ENCODE measurements at regions not wholly inside any gene's neighbourhood (a gene's known extent, or its start where the extent isn't known, plus 50 kb on each side); places are given as distances from the start of the nearest gene placed in this dataset.

DNA sequence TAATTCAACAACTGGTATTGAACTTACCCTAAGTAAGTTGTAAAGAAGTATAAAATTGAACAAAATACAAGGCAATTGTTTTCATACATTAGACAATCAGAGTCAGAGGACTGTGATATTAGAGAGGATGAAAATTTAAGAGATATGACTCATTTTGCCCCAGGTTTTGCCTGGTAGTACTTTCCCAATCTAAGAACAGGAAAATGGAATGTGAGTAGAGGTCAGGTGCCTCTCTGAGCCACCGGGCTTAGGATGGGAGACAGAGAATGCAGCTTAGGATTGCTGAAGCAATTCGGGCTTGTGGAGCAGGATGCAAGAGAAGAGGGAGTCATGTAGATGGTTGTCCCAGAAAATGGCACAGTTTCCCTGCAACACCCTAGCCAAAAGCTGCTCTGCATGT, 219.7 kb upstream of the CHST9 start:
- intact Hi-C loops (cut with DNase I), result loop anchor here (5.0 kb wide), 1 partner anchor 63 kb away; no protein-coding TSS in a partner anchor
- WGBS, result 97% methylated on average over 2 of the region's 2 CpGs
- H3K27ac ChIP-seq (replicated peaks in 1 of 4), result no peak overlapping the region

DNA sequence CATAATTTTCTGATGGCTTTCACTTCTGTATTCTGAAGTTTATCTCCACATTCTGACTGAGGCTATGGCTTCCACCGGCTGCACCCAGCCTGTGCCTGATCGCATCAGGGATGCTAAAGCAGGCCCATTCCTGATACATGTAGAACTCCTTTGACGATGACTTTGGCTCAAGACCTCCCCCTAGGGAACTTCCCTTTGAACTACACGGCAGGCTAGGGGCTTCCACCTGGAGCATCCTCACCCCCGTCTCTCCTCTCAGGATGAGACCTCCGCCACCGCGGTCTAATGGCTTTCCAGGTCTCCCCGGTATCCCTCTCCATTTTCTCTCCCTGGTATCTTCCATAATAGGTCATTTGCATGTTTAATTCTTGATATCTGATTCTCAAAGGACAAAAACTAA, 214.9 kb upstream of the CHST9 start:
- no peak for DNase-seq (ENCODE audit: extremely low spot score)
- H3K4me3 ChIP-seq, result no peak overlapping the region
- H3K9me3 ChIP-seq, result no peaks in the 10 kb centered on the region
- no peaks in the 10 kb centered on the region for H3K4me1 ChIP-seq
- TF ChIP-seq, protein P1, sequence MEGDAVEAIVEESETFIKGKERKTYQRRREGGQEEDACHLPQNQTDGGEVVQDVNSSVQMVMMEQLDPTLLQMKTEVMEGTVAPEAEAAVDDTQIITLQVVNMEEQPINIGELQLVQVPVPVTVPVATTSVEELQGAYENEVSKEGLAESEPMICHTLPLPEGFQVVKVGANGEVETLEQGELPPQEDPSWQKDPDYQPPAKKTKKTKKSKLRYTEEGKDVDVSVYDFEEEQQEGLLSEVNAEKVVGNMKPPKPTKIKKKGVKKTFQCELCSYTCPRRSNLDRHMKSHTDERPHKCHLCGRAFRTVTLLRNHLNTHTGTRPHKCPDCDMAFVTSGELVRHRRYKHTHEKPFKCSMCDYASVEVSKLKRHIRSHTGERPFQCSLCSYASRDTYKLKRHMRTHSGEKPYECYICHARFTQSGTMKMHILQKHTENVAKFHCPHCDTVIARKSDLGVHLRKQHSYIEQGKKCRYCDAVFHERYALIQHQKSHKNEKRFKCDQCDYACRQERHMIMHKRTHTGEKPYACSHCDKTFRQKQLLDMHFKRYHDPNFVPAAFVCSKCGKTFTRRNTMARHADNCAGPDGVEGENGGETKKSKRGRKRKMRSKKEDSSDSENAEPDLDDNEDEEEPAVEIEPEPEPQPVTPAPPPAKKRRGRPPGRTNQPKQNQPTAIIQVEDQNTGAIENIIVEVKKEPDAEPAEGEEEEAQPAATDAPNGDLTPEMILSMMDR (IDR thresholded peaks at IDR 0.05), result no peak
- TF ChIP-seq POLR2A (IDR thresholded peaks at IDR 0.05; ENCODE audit: low read depth) (no peak), EP300 (IDR thresholded peaks at IDR 0.05) (no peak), POLR2AphosphoS5 (IDR thresholded peaks at IDR 0.05) (no peak)
- no peaks in the 10 kb centered on the region for H3K36me3 ChIP-seq
- WGBS, result 74% methylated on average over 9 of the region's 9 CpGs
- intact Hi-C loops (cut with DNase I), result loop anchor here (5.0 kb wide), 1 partner anchor 58 kb away; no protein-coding TSS in a partner anchor
- H3K27ac ChIP-seq (replicated peaks in 1 of 4), result no peak overlapping the region
- no peaks in the 10 kb centered on the region for H3K27me3 ChIP-seq

More for the DNA sequence above, 219.7 kb upstream of the CHST9 start:
- Histone ChIP-seq H3K9me3 (no peaks in the 10 kb centered on the region), H3K36me3 (no peaks in the 10 kb centered on the region), H3K4me3 (no peak overlapping the region), H3K4me1 (no peaks in the 10 kb centered on the region), H3K27me3 (no peaks in the 10 kb centered on the region)
- TF ChIP-seq POLR2A (IDR thresholded peaks at IDR 0.05; ENCODE audit: low read depth) (no peak), POLR2AphosphoS5 (IDR thresholded peaks at IDR 0.05) (no peak), EP300 (IDR thresholded peaks at IDR 0.05) (no peak)
- TF ChIP-seq, protein P1 (IDR thresholded peaks at IDR 0.05), result no peak
- no peak for DNase-seq (ENCODE audit: extremely low spot score)

- no peak for DNase-seq (ENCODE audit: extremely low spot score)
- intact Hi-C loops (cut with DNase I), result no loop called here
- Histone ChIP-seq H3K27me3 (no peaks in the 10 kb centered on the region), H3K4me3 (no peak overlapping the region), H3K4me1 (no peaks in the 10 kb centered on the region), H3K9me3 (no peaks in the 10 kb centered on the region), H3K27ac (replicated peaks in 1 of 4) (no peak overlapping the region), H3K36me3 (no peaks in the 10 kb centered on the region)
- 57% methylated on average over 1 of the region's 1 CpG for WGBS
- TF ChIP-seq POLR2A (IDR thresholded peaks at IDR 0.05; ENCODE audit: low read depth), result no peak
- TF ChIP-seq, protein P1 (IDR thresholded peaks at IDR 0.05), result no peak
- TF ChIP-seq POLR2AphosphoS5 (IDR thresholded peaks at IDR 0.05), result no peak
These were observed 210.6 kb upstream of the CHST9 start for GRCh38 chr18:27395752-27396151.

- Histone ChIP-seq H3K4me3 (no peak overlapping the region), H3K27ac (replicated peaks in 1 of 4) (no peak overlapping the region), H3K4me1 (no peaks in the 10 kb centered on the region), H3K27me3 (no peaks in the 10 kb centered on the region), H3K36me3 (no peaks in the 10 kb centered on the region), H3K9me3 (no peaks in the 10 kb centered on the region)
- DNase-seq (ENCODE audit: extremely low spot score), result no peak
- 72% methylated on average over 3 of the region's 3 CpGs for WGBS
- TF ChIP-seq, protein P1 (IDR thresholded peaks at IDR 0.05), result no peak
- no peak for TF ChIP-seq POLR2AphosphoS5 (IDR thresholded peaks at IDR 0.05)
- intact Hi-C loops (cut with DNase I), result no loop called here
These were observed 209.6 kb upstream of the CHST9 start for GRCh38 chr18:27394687-27395086.

DNA sequence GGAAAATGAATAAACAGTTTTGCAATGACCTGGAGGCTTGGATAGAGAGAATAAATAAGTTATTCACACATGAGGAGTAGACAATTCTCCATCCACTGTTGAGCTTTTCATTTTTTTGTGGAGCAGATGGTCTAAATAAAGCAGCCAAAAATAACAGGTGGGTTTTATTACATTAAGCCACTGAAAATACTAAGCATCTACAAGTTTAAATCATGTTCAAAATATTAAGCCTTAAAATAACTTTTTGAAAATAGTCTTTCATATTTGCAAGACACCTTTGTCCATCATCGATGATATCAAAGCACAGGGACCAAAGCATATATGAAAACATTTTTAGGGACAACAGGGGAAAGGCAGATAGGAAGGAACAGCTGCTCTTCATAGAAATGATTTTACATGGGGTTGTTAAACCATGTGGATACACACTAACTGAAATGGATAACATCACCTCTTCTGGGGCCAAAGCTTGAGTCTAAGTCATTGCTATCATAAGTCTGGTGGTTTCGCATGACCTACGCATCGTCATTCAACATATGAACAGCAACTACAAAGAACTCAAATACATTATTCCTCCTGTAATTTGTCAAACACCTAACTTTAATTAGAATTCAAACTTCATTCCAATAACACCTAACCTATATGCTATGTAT, 197.6 kb upstream of the CHST9 start:
- 79% methylated on average over 4 of the region's 4 CpGs for WGBS
- no peak overlapping the region for H3K4me3 ChIP-seq
- DNase-seq (ENCODE audit: extremely low spot score), result no peak
- TF ChIP-seq, protein P1 (IDR thresholded peaks at IDR 0.05), result no peak
- no peak for TF ChIP-seq POLR2A (IDR thresholded peaks at IDR 0.05; ENCODE audit: low read depth)
- H3K27me3 ChIP-seq, result no peaks in the 10 kb centered on the region
- H3K36me3 ChIP-seq, result no peaks in the 10 kb centered on the region
- no peaks in the 10 kb centered on the region for H3K4me1 ChIP-seq
- no peak overlapping the region for H3K27ac ChIP-seq (replicated peaks in 1 of 4)
- intact Hi-C loops (cut with DNase I), result no loop called here
- no peaks in the 10 kb centered on the region for H3K9me3 ChIP-seq

Data from esophagus muscularis mucosa (tissue), 4 donors.